GM12891 (cell line): ENCODE measurements at regions not wholly inside any gene's neighbourhood (a gene's known extent, or its start where the extent isn't known, plus 50 kb on each side); places are given as distances from the start of the nearest gene placed in this dataset.

Experiments
- POLR2A ChIP-seq: IDR thresholded peaks from 2 replicates; pipeline ENCODE4 v1.6.1; 2011; ENCODE audit warnings: low read depth, low read length, control low read depth
- TAF1 ChIP-seq: IDR thresholded peaks from 2 replicates; pipeline ENCODE4 v1.6.1; 2011; ENCODE audit warnings: low read depth, low read length, control low read depth

- TF ChIP-seq POLR2A (no peak), TAF1 (no peak)
Measured at GRCh38 chr7:145916776-145917175, 199.8 kb upstream of the CNTNAP2 start.
